GM23248 (cell line): ENCODE measurements at regions not wholly inside any gene's neighbourhood (a gene's known extent, or its start where the extent isn't known, plus 50 kb on each side); places are given as distances from the start of the nearest gene placed in this dataset.
"Not testable (repeated sequence)": the region's sequence is repeated elsewhere in the genome, so short reads cannot be mapped to it uniquely, and the experiment has no call there.

Experiments
- EZH2 ChIP-seq: fragments of 200-600 bp; sonication (generic); IDR thresholded peaks from 2 replicates; pipeline ENCODE4 v1.6.1; 2018; ENCODE audit warnings: antibody characterized with exemption, mild to moderate bottlenecking; ENCODE audit not compliant: insufficient read depth, poor library complexity, severe bottlenecking
- EZH2phosphoT487 ChIP-seq: fragments of 200-600 bp; sonication (generic); IDR thresholded peaks from 2 replicates; pipeline ENCODE4 v1.6.1; 2018; ENCODE audit warnings: antibody characterized with exemption, moderate library complexity, mild to moderate bottlenecking, low read depth; ENCODE audit not compliant: insufficient read depth

DNA sequence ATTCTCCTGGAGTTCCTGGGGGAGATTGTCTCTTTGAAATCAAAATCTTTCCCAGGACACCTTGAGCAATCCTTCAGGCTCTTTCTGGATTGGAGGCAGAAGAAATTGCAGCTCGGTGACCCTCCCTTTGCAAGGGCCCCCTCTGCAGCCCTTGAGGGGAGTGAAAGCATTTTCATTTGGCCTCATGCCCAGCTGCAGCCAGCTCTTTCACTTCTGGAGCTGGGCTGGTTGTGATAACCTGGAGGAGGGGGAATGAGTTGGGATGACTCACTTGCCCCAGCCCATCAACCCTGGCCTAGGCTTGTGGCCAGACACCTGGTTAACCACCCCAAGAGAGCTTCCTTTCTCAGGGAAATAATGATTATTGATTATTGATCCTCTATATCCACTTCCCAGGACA lies 129.7 kb downstream of the POTEG start:
- not testable (repeated sequence) for TF ChIP-seq EZH2, EZH2phosphoT487
